ENCODE measurements at regions not wholly inside any gene's neighbourhood (a gene's known extent, or its start where the extent isn't known, plus 50 kb on each side); places are given as distances from the start of the nearest gene placed in this dataset.

DNA sequence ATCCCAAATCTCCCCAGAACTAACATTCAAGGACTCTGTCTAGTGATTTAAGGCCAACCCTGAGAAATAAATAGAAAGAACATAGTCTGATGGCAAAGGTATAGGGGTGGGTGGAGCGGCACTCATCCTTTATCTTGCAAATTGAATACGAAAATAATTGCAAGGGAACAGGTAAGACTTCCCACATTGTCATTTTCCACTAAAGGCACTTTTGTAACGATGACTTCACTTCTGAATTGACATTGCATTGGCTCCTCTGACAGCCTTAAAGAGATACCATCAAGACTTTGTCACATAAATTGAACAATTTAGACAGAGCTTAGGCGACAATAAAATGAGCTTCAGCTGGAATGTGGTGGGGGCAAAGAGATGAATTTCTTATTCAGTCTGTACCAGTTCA lies 75.3 kb upstream of the PLCL2 start:
- POLR2A ChIA-PET (ENCODE audit: unreplicated experiment) = no interaction called here
- Histone ChIP-seq H3K23ac (ENCODE audit: low read depth, low read length) (no peak overlapping the region), H3K36me3 (ENCODE audit: control insufficient read depth, insufficient read depth, low read length) (no peaks in the 10 kb centered on the region), H2AFZ (replicated peaks; ENCODE audit: low read length, poor library complexity) (no peak overlapping the region), H4K91ac (ENCODE audit: insufficient read depth, low read depth, low read length) (no peak overlapping the region), H2BK15ac (ENCODE audit: low read depth, low read length) (no peak overlapping the region), H3K27ac (ENCODE audit: insufficient read depth, low read length) (no peak overlapping the region), H2BK20ac (ENCODE audit: low read depth, low read length) (no peak overlapping the region), H3K9me1 (ENCODE audit: insufficient read depth, low read length) (no peaks in the 10 kb centered on the region), H2AK9ac (replicated peaks; ENCODE audit: low read depth, low read length, poor library complexity) (no peak overlapping the region), H4K5ac (ENCODE audit: low read depth, low read length) (no peak overlapping the region), H3K4ac (ENCODE audit: low read depth, low read length) (no peak overlapping the region), H3K18ac (ENCODE audit: low read depth, low read length) (no peak overlapping the region), H3K4me3 (ENCODE audit: insufficient read depth, low read depth, low read length) (no peak overlapping the region), H2BK120ac (ENCODE audit: low read depth, low read length) (no peak overlapping the region), H4K20me1 (ENCODE audit: insufficient read depth, low read length) (no peaks in the 10 kb centered on the region), H2BK5ac (ENCODE audit: low read depth, low read length, poor library complexity, severe bottlenecking) (no peak overlapping the region), H3K4me1 (ENCODE audit: control insufficient read depth, insufficient read depth, low read length) (no peaks in the 10 kb centered on the region), H4K8ac (ENCODE audit: low read depth in 2 of 2, low read length in 2 of 2) (no peak overlapping the region), H3K9me3 (ENCODE audit: control insufficient read depth, insufficient read depth, low read length) (no peaks in the 10 kb centered on the region), H2AK5ac (ENCODE audit: low read depth, low read length) (no peak overlapping the region), H3K79me1 (ENCODE audit: low read depth in 1 of 2, low read length in 2 of 2) (no peaks in the 10 kb centered on the region), H3K27me3 (ENCODE audit: control insufficient read depth, insufficient read depth, low read length) (no peaks in the 10 kb centered on the region; the same call in 1 of the 2 replicates), H3K56ac (ENCODE audit: extremely low read depth, insufficient read depth, low read length) (no peak overlapping the region), H3K14ac (replicated peaks; ENCODE audit: low read depth, low read length) (no peak overlapping the region), H3K9ac (ENCODE audit: low read depth, low read length) (no peak overlapping the region), H3K4me2 (ENCODE audit: low read depth, low read length) (no peak overlapping the region)
- dilution Hi-C loops (cut with HindIII; ENCODE audit: low sequenced_read_pairs, unreplicated experiment) = no loop called here
- CTCF ChIA-PET = interaction anchor here (0.9 kb wide), 1 partner anchor 172 kb away, joined by 4 read pairs; no protein-coding TSS in a partner anchor
- ATAC-seq (ENCODE audit: low read depth) (no peak), DNase-seq (no peak)
- in situ Hi-C loops (cut with MboI; ENCODE audit: low sequenced_read_pairs) = no loop called here
- BruUV-seq (replicated peaks) = no TSS peak
- WGBS, 2 experiments (ENCODE audit: extremely low coverage in 2 of 2, insufficient read length in 1 of 2) = no CpG with 5 or more reads among the region's 4 CpGs
- intact Hi-C loops (cut with micrococcal nuclease) = no loop called here
- no peak for TF ChIP-seq RFX5 (IDR thresholded peaks at IDR 0.05; ENCODE audit: low read depth, low read length)
- TF ChIP-seq, protein P1, sequence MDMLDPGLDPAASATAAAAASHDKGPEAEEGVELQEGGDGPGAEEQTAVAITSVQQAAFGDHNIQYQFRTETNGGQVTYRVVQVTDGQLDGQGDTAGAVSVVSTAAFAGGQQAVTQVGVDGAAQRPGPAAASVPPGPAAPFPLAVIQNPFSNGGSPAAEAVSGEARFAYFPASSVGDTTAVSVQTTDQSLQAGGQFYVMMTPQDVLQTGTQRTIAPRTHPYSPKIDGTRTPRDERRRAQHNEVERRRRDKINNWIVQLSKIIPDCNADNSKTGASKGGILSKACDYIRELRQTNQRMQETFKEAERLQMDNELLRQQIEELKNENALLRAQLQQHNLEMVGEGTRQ (IDR thresholded peaks at IDR 0.05; ENCODE audit: low read depth, low read length) = no peak

All from IMR-90 (cell line).